ENCODE measurements at regions not wholly inside any gene's neighbourhood (a gene's known extent, or its start where the extent isn't known, plus 50 kb on each side); places are given as distances from the start of the nearest gene placed in this dataset.
"Not testable (repeated sequence)": the region's sequence is repeated elsewhere in the genome, so short reads cannot be mapped to it uniquely, and the experiment has no call there.

DNA sequence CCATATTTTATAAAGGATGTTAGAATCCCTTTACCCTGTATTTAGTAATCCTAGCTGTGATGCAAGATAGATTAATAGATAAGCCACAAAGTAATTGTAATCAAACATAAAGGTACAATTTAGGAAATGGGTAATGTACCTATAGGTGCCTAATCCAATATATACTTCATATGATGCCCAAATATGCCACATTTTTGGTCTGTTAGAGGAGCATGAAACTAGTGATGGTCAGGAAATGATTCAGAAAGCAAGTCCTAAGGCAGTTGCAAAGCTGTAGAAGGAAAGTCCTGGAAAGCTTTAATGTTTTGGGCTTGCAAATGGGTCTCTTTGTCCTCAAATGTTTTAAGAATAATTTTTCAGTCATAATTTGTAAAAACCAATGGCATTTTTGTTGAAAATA, 76.6 kb upstream of the PTPRK start:
- no peak overlapping the region for H3K4me3 ChIP-seq
- TF ChIP-seq POLR2A (IDR thresholded peaks at IDR 0.05) (no peak), CTCF (IDR thresholded peaks at IDR 0.05) (no peak), POLR2AphosphoS5 (IDR thresholded peaks at IDR 0.05; ENCODE audit: insufficient read depth in 1 of 2, low read depth in 1 of 2) (no peak)
- peaks cover 12% of the 10 kb centered on the region for H3K4me1 ChIP-seq
- DNase-seq (ENCODE audit: extremely low spot score in 2 of 2): no peak
- intact Hi-C loops (cut with DNase I): no loop called here
- H3K36me3 ChIP-seq: no peaks in the 10 kb centered on the region
- H3K27me3 ChIP-seq: no peaks in the 10 kb centered on the region
- H3K27ac ChIP-seq: no peak overlapping the region
- H3K9me3 ChIP-seq: no peaks in the 10 kb centered on the region

DNA sequence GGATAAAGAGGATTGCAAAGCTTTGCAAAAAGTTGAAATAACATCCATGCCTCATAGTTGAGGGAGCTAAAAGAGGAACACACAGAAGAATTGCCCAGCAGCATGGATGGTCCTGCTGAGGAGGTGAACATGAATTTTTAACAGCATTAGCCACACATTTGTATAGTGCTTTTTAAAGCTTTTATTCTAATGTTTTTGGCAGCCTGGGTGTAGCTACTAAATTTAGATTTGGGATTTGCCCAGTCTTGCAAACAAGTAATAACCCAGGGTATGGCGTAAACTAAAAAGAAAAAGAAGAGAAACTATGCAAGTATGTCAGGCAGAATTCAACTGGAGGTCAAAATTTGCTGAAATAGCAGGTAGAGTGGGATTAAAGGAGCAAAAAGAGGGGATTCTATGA, 75.1 kb upstream of the PTPRK start:
- TF ChIP-seq CTCF (IDR thresholded peaks at IDR 0.05): no peak
- no peak for TF ChIP-seq POLR2A (IDR thresholded peaks at IDR 0.05)
- TF ChIP-seq POLR2AphosphoS5 (IDR thresholded peaks at IDR 0.05; ENCODE audit: insufficient read depth in 1 of 2, low read depth in 1 of 2): no peak
- no peaks in the 10 kb centered on the region for H3K36me3 ChIP-seq
- intact Hi-C loops (cut with DNase I): no loop called here
- no peak overlapping the region for H3K4me3 ChIP-seq
- no peaks in the 10 kb centered on the region for H3K27me3 ChIP-seq
- no peaks in the 10 kb centered on the region for H3K9me3 ChIP-seq
- no peak overlapping the region for H3K27ac ChIP-seq
- no peak for DNase-seq (ENCODE audit: extremely low spot score in 2 of 2)
- peaks cover 6% of the 10 kb centered on the region for H3K4me1 ChIP-seq

DNA sequence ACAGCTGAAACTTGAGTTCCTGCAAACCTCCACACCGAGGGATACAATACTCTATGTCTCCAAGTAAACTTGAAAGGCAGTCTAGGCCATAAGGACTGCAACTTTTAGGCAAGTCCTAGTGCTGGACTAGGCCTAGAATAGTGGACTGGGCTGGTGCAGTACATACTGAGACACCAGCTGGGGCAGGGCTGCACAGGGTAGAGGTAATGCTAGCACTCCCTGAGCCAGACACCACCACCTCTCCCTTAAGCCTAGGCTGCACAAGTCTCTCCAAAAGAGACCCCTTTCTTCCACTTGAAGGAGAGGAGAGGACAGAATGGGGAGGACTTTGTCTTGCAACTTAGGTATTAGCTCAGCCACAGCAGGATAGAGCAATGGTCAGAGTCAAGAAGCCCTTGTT, 65.7 kb upstream of the PTPRK start:
- Histone ChIP-seq H3K27me3 (no peaks in the 10 kb centered on the region), H3K27ac (no peak overlapping the region), H3K36me3 (no peaks in the 10 kb centered on the region), H3K4me1 (no peaks in the 10 kb centered on the region), H3K9me3 (no peaks in the 10 kb centered on the region), H3K4me3 (no peak overlapping the region)
- intact Hi-C loops (cut with DNase I): no loop called here
- TF ChIP-seq CTCF (IDR thresholded peaks at IDR 0.05) (no peak), POLR2AphosphoS5 (IDR thresholded peaks at IDR 0.05; ENCODE audit: insufficient read depth in 1 of 2, low read depth in 1 of 2) (no peak), POLR2A (IDR thresholded peaks at IDR 0.05) (no peak)
- DNase-seq (ENCODE audit: extremely low spot score in 2 of 2): no peak

DNA sequence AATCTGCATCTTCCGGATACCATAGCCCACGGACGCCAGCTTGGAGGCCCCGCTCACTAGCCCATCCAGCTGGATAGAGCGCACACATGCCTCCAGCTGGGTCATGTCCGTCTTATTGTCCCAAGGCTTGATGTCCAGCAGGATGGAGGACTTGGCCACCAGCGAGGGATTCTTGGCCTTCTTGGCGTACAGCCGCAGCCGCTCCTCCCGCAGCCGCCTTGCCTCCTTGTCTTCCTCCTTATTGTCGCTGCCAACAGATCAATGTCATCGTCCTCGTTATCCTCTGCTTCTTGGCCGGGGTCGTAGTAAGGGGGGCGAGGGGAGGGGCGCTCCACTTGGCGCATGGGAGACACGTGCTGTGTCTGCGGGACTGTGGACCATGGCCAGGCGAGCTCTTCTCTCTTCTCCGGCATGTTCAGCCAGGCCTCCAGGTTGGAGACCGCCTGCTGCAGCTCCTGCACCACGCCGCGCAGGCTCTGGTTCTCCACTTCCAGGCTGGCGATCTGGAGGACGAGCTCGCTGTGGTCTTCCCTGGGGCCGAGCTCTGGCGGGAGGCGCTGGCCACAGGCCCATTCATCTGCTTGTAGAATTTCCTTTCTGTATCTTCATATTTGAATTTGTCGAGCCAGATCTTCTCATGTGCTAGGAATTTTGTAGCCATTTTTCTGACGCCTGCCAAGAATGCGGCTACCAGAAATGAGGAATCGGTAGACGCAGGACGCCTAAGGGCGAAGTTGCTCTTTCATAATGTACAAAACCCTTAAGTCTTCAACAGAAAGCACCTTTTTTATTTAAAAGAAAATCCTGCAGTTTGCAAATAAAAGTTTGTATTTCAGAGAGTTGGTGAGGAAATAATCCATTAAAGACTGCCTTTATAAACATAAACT, 60.1 kb upstream of the PTPRK start:
- no peak for TF ChIP-seq POLR2AphosphoS5 (IDR thresholded peaks at IDR 0.05; ENCODE audit: insufficient read depth in 1 of 2, low read depth in 1 of 2)
- no peak for TF ChIP-seq POLR2A (IDR thresholded peaks at IDR 0.05)
- TF ChIP-seq CTCF (IDR thresholded peaks at IDR 0.05): no peak
- H3K27ac ChIP-seq: no peak overlapping the region
- intact Hi-C loops (cut with DNase I): no loop called here

GRCh38 chr6:128575254-128575653, 54.9 kb upstream of the PTPRK start:
- H3K4me1 ChIP-seq; H3K27me3 ChIP-seq; DNase-seq (ENCODE audit: extremely low spot score in 2 of 2); H3K36me3 ChIP-seq; intact Hi-C loops (cut with DNase I); H3K9me3 ChIP-seq; H3K4me3 ChIP-seq; H3K27ac ChIP-seq: not testable (repeated sequence)

More for the DNA sequence above, 60.1 kb upstream of the PTPRK start:
- H3K4me3 ChIP-seq: no peak overlapping the region
- no peaks in the 10 kb centered on the region for H3K27me3 ChIP-seq
- DNase-seq (ENCODE audit: extremely low spot score in 2 of 2): no peak
- no peaks in the 10 kb centered on the region for H3K4me1 ChIP-seq
- no peaks in the 10 kb centered on the region for H3K36me3 ChIP-seq
- no peaks in the 10 kb centered on the region for H3K9me3 ChIP-seq

Measured in vagina (tissue), 2 donors.